Ovary (tissue), 7 donors: ENCODE measurements at regions not wholly inside any gene's neighbourhood (a gene's known extent, or its start where the extent isn't known, plus 50 kb on each side); places are given as distances from the start of the nearest gene placed in this dataset.

Experiments
- DNase-seq, 5 donors: peaks; one replicate each; pipeline ENCODE4 v3.0.0-alpha.2; 2019 to 2020
- H3K27ac ChIP-seq, 2 donors: fragments of 200-600 bp; one replicate each; pipeline versions ENCODE4 v1.5.1 to v1.8.0; 2019 to 2022
- H3K27me3 ChIP-seq: fragments of 200-600 bp; one replicate; pipeline ENCODE4 v1.8.0; 2022
- H3K36me3 ChIP-seq: fragments of 200-600 bp; sonication (generic); one replicate; pipeline ENCODE4 v1.5.1; 2019
- H3K4me1 ChIP-seq: one replicate; pipeline ENCODE4 v1.8.1; 2013; ENCODE audit warnings: mild to moderate bottlenecking, moderate library complexity; ENCODE audit not compliant: insufficient read depth
- H3K4me3 ChIP-seq: fragments of 200-600 bp; sonication (generic); one replicate; pipeline ENCODE4 v1.5.1; 2017
- H3K9me3 ChIP-seq, 2 donors: fragments of 200-600 bp in 1 of 2; sonication (generic) in 1 of 2; one replicate each; pipeline versions ENCODE4 v1.5.1 to v1.8.1; 2013 to 2019; ENCODE audit warnings: mild to moderate bottlenecking in 1 of 2, moderate library complexity in 1 of 2
- EP300 ChIP-seq: sonication (generic); formaldehyde crosslinking; IDR thresholded peaks from one replicate; pipeline ENCODE4 v1.6.1; 2017; ENCODE audit warnings: antibody characterized with exemption
- POLR2A ChIP-seq: fragments of 450-650 bp; IDR thresholded peaks from one replicate; pipeline ENCODE4 v1.6.1; 2017; ENCODE audit warnings: antibody characterized with exemption, mild to moderate bottlenecking, moderate library complexity
- WGBS, 3 donors: extraction: QIAGEN DNeasy Blood & Tissue Kit in 1 of 3; methylation state at CpG; one replicate each; pipeline versions ENCODE4 v1.1.5 to v1.1.7; 2013 to 2017; 5-methylcytosine and 5-hydroxymethylcytosine counted together
- intact Hi-C, 4 donors: fragments of 100-400 bp; cut with DNase I; formaldehyde crosslinking; loops; one replicate each; pipeline versions ENCODE4 v1.11.0 to v1.15.1; 2022 to 2023
- TF ChIP-seq, protein P1 (sequence below), 3 donors: fragments of 450-650 bp in 2 of 3; fragments of 200-600 bp in 1 of 3; IDR thresholded peaks; one replicate each; pipeline versions ENCODE4 v1.5.1 to v1.8.0; 2016 to 2022; ENCODE audit warnings: antibody characterized with exemption in 3 of 3, mild to moderate bottlenecking in 1 of 3
- donor health status: DM: no; HTN: no; CAD: no; lungs with moderate emphysema.
- donor health status: DM: no; HTN: no; CAD: no.
- donor health status: Bipolar disorder and iron deficiency.
- donor health status: DM: no; HTN: no; CAD: no.
- donor health status: DM: yes; HTN: yes; CAD: no.

DNA sequence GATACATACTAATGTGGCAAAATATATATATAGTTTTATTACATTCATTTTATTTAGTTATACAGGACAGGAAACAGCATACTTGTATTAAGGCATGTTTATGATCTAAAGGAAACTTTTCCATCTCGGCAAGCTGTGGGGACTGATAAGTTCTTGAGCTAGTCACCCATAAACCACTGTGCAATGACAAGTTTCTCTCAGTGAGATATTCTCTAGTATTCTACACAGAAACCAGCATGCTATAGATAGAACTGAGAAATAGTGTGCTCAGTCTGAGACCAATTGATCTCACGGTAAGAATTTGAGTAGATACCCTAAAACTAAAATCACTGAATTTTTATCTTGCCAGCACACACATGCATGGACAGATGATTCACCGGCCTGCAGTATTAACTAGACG is 717.6 kb upstream of the NOVA1 start:
- Histone ChIP-seq H3K9me3 (no peaks in the 10 kb centered on the region), H3K27ac (no peak overlapping the region), H3K27me3 (no peaks in the 10 kb centered on the region), H3K4me3 (no peak overlapping the region), H3K36me3 (no peaks in the 10 kb centered on the region), H3K4me1 (no peaks in the 10 kb centered on the region)
- 83 to 86% (median 83%) methylated on average over 4 of the region's 4 CpGs for WGBS, 3 donors
- TF ChIP-seq, protein P1, sequence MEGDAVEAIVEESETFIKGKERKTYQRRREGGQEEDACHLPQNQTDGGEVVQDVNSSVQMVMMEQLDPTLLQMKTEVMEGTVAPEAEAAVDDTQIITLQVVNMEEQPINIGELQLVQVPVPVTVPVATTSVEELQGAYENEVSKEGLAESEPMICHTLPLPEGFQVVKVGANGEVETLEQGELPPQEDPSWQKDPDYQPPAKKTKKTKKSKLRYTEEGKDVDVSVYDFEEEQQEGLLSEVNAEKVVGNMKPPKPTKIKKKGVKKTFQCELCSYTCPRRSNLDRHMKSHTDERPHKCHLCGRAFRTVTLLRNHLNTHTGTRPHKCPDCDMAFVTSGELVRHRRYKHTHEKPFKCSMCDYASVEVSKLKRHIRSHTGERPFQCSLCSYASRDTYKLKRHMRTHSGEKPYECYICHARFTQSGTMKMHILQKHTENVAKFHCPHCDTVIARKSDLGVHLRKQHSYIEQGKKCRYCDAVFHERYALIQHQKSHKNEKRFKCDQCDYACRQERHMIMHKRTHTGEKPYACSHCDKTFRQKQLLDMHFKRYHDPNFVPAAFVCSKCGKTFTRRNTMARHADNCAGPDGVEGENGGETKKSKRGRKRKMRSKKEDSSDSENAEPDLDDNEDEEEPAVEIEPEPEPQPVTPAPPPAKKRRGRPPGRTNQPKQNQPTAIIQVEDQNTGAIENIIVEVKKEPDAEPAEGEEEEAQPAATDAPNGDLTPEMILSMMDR (IDR thresholded peaks at IDR 0.05) = no peak
- no peak for TF ChIP-seq EP300
- TF ChIP-seq POLR2A = no peak
- intact Hi-C loops = no loop called here
- DNase-seq = no peak

DNA sequence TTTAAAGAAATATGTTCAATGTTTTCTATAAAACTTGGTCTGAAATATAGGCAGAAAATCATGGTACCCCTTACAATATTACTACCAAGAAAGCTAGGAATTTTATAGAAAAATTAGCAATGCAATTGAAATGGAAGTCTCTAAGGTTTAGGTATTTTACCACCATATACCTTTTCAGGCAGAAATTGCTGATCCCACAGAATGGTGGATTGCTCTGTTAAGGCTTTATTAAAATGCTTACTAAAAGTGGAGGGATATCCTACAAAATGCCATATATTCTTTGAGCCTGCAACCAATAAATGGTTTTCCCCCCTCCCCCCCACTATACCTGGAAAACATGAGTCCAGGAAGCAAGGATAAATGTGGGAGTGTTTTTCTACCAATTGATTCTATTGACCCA is 718.1 kb upstream of the NOVA1 start:
- TF ChIP-seq POLR2A = no peak
- TF ChIP-seq, protein P1 (IDR thresholded peaks at IDR 0.05) = no peak
- TF ChIP-seq EP300 = no peak
- Histone ChIP-seq H3K36me3 (no peaks in the 10 kb centered on the region), H3K4me3 (no peak overlapping the region), H3K4me1 (no peaks in the 10 kb centered on the region), H3K27me3 (no peaks in the 10 kb centered on the region), H3K9me3 (no peaks in the 10 kb centered on the region), H3K27ac (no peak overlapping the region)
- intact Hi-C loops = no loop called here
- DNase-seq = no peak

DNA sequence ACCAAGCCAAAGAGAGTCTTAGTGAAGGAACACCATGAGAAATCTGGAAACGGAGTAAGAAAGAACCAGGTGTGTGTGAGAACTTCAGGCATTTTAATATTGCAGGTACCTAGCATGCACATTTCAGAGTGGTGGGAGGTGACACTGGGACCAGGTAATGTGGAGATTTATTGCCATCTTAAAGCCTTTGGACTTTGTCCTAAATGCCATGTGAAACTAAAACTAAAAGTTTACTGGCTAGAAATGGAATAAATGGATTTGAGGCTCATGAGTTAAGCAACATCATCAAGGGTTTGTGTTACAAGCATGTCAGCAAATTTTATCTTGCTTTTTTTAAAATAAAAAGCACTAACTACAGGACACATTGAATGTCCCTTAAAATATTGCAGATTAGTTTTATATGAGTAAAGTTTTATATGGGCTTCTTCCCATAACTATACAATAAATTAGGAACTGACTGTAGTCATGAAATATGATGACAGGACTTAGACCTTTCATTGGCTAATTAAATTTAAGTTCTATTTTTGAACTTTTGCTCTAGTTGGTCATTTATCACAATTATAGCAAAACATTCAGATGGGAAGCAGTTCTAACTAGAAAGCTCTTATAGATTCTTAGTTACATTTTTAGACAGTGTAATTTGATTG is 721.1 kb upstream of the NOVA1 start:
- Histone ChIP-seq H3K4me1 (no peaks in the 10 kb centered on the region), H3K4me3 (no peak overlapping the region), H3K27me3 (no peaks in the 10 kb centered on the region), H3K36me3 (no peaks in the 10 kb centered on the region), H3K9me3 (no peaks in the 10 kb centered on the region), H3K27ac (no peak overlapping the region)
- 85 to 91% (median 90%) methylated on average over 1 of the region's 1 CpG for WGBS, 3 donors
- intact Hi-C loops = no loop called here
- DNase-seq = no peak
- TF ChIP-seq POLR2A = no peak
- TF ChIP-seq, protein P1 (IDR thresholded peaks at IDR 0.05) = no peak
- TF ChIP-seq EP300 = no peak

DNA sequence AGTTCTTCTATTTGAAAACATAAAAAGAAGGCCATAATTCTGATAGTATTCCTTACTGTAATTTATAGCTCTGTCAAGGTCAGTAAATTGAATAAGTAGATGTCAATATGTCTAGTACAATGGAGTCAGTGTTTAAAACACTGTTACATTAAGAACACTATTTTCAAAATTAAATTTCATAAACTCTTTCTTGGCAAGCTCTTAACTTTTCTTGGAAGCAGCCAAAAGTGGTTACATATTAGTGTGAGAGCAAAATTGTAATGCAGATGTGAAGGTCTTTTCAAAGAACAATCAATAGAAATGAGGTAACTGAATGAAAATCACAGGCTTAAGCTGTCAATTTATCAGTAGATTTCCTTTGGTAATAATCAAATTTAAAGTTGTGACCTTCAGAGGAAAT is 722.4 kb upstream of the NOVA1 start:
- Histone ChIP-seq H3K36me3 (no peaks in the 10 kb centered on the region), H3K27me3 (no peaks in the 10 kb centered on the region), H3K4me1 (no peaks in the 10 kb centered on the region), H3K27ac (no peak overlapping the region), H3K4me3 (no peak overlapping the region), H3K9me3 (no peaks in the 10 kb centered on the region)
- no peak for DNase-seq
- TF ChIP-seq EP300 = no peak
- TF ChIP-seq, protein P1 (IDR thresholded peaks at IDR 0.05) = no peak
- TF ChIP-seq POLR2A = no peak
- intact Hi-C loops = no loop called here
